HG03025 (cell line): ENCODE measurements at regions not wholly inside any gene's neighbourhood (a gene's known extent, or its start where the extent isn't known, plus 50 kb on each side); places are given as distances from the start of the nearest gene placed in this dataset.

Source experiments
- ATAC-seq: cut with Tn5 transposase; IDR thresholded peaks from one replicate; pipeline ENCODE4 v1.9.1; 2021; ENCODE audit warnings: mild to moderate bottlenecking, moderate library complexity; ENCODE audit not compliant: unreplicated experiment, low FRiP score

DNA sequence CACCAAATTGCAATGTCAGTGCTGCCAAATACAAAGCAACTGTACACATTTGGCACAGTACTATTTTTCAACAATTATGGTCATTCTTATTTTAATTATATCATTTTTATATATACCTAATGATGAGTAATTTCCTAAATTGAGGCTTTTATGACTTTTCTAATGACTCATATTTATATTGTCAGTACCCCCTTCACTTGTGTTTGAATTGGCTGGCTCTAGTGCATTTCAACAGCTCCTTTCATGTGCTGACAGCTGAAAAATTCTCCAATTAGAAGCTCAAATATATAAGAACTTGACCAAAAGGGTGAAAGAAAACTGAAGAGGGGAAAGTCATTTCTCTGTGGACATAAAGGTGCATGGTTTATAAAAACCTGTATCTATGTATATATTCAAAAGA lies 263.3 kb downstream of the SLITRK1 start:
- no peak for ATAC-seq

DNA sequence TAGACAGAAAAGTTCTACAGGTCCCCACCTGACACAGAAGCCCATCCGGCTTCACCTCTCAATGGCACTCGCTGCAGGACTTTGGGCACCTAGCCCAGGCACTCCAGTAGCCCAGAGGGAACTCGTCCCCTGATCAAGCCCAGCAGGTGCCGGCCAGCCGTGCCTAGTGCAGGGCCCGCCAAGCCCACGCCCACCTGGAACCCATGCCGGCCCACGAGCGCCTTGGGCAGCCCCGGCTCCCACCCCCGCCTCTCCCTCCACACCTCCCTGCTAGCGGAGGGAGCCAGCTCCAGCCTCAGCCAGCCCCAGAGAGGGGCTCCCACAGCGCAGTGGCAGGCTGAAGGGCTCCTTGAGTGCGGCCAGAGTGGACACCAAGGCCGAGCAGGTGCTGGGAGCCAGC lies 268.8 kb downstream of the SLITRK1 start:
- ATAC-seq: no peak

- ATAC-seq: no peak
Measured at GRCh38 chr13:83601539-83601938, 280.7 kb downstream of the SLITRK1 start.

GRCh38 chr13:83592095-83592494 lies 290.2 kb downstream of the SLITRK1 start:
- no peak for ATAC-seq

DNA sequence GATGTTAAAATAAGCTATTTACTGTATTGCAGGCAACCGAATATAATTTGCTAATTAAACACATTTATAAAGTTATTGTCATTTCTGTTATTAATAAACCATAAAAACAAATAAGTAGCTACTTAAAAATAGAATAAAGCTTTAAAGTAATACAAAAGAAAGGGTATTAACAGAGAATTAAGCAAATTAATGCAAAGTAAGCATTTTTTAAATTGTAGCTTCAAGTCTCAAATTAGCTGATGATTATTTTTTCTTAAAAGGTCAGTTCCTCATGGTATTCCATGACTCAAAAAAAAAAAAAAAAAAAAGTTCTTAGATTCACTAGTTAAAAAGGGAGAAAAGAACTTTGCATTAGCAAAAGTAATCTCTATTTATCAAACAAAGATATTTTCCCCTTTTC lies 292.5 kb downstream of the SLITRK1 start:
- ATAC-seq: no peak

DNA sequence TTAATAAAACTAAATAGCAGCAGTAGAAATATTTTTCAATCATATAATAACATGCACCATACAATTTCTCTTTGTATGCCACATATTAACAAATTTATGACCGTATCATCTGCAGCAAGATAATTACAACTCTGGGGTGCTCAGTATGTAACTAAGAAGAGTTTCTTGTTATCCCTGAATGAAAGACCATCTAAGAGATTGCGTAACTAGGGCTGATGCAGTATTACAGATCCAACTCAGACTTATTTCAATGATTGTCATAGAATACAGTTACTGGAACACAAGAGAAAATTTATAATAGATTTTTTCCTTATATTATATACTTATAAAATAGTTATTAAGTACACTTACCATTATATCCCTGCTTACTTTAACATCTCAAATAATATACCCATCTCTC lies 305.1 kb downstream of the SLITRK1 start:
- no peak for ATAC-seq

DNA sequence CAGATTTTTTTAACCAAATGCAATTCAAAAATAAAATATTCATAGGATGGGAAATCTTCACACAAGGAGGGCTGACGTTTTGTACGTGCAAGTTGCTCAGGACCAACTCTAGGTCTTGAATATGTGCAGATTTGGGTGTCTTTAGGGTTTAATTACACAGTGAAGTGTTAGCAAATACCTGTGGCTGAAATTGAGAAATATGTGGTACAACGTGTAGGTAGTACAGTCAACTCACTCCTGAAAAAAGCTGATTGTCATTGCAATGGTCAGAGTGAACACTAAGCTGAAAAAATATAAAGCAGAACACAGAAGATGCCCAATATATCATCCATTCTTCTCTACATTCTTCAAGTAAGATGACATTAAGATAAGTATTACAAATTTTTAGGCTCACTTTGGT lies 314.3 kb downstream of the SLITRK1 start:
- no peak for ATAC-seq

GRCh38 chr13:83563499-83563898 lies 318.8 kb downstream of the SLITRK1 start:
- ATAC-seq: no peak

- no peak for ATAC-seq
Measured at GRCh38 chr13:83557845-83558244, 324.4 kb downstream of the SLITRK1 start.

GRCh38 chr13:83549671-83550070 lies 332.6 kb downstream of the SLITRK1 start:
- ATAC-seq: no peak

- ATAC-seq: no peak
Measured at GRCh38 chr13:83547043-83547442, 335.2 kb downstream of the SLITRK1 start.

GRCh38 chr13:83546476-83546875 lies 335.8 kb downstream of the SLITRK1 start:
- no peak for ATAC-seq

GRCh38 chr13:83538636-83539035 lies 343.6 kb downstream of the SLITRK1 start:
- no peak for ATAC-seq

- ATAC-seq: no peak
Measured at GRCh38 chr13:83536941-83537340, 345.3 kb downstream of the SLITRK1 start.

- no peak for ATAC-seq
Measured at GRCh38 chr13:83536153-83536552, 346.1 kb downstream of the SLITRK1 start.

- ATAC-seq: no peak
Measured at GRCh38 chr13:83532809-83533208, 349.5 kb downstream of the SLITRK1 start.

DNA sequence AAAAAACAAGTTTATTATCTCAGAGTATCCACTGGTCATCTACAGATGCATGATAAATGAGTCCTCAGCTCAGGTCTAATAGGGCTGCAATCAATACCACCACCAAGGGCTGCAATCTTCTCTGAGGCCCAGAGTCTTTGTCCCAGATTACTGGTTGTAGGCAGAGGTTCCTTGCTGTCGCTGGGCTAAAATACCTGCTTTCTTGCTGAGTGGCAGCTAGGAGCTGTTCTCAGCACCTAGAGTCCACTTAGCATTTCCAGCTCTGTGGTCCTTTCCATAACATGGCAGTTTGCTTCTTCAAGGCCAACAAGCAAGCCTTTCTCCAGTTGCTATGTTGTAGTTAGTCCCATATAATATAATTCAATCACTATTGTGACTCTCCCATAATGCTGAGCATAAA lies 351.3 kb downstream of the SLITRK1 start:
- no peak for ATAC-seq

DNA sequence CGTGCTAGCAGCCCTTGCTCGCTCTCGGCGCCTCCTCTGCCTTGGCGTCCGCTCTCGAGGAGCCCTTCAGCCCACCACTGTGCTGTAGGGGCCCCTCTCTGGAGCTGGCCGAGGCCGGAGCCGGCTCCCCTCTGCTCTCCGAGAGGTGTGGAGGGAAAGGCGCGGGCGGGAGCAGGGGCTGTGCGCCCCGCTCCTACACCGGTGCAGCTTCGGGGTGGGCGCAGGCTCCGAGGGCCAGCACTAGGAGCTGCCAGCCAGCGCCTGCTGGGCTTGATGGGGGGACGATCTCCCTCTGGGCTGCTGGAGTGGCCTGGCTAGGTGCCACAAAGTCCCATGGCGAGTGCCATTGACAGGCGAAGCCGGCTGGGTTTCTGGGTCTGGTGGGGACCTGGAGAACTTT lies 365.5 kb downstream of the SLITRK1 start:
- ATAC-seq: no peak

- ATAC-seq: no peak
Measured at GRCh38 chr13:83515268-83516015, 366.8 kb downstream of the SLITRK1 start.

DNA sequence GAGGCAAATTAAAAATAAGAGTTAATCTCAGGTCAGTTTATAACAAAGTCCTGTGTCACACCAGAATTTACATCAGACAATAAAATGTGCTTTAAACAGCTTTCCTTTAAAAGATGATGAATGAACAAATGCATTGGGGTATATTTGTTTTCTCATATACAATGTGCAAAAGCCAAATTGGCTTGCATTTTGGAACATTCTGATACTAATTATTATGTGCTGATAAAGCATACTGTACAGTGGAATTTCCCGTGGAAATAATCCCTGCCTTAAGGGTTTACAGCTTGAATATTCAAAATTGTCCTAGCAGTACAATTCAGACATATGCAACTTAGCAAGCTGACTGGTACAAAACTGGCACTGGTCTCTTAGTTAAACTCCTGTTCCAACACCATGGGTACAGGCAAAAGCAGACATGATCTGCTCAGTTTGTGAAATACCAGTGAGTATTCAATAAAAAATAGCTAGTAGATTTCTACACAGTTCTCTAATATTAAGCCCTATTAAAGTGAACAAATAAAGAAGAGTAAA lies 373.4 kb downstream of the SLITRK1 start:
- no peak for ATAC-seq

DNA sequence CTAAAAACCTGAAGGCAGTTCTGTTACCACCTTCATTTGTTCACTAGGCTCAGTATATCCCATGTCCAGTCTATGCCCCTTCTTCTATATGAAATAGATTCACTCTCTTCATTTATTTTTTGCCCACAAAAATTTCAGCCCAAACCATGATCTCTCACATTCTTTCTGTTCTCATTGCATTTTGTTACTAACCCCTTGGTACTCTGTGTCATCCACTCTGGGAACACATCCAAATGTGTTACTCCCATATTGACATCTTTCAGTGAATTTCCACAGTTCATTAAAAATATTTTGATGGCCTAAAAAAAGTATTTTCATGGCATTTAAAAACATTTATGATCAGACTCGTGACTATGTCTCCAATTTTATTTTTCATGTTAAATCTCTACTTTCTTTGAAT lies 378.9 kb downstream of the SLITRK1 start:
- no peak for ATAC-seq

- no peak for ATAC-seq
Measured at GRCh38 chr13:83499286-83499685, 383.0 kb downstream of the SLITRK1 start.
